ENCODE measurements at regions not wholly inside any gene's neighbourhood (a gene's known extent, or its start where the extent isn't known, plus 50 kb on each side); places are given as distances from the start of the nearest gene placed in this dataset.

GRCh38 chr20:17137692-17138091, 89.1 kb upstream of the PCSK2 start:
- H4K20me1 ChIP-seq (ENCODE audit: insufficient read depth) = no peaks in the 10 kb centered on the region
- 22% methylated on average over 3 of the region's 3 CpGs for WGBS (ENCODE audit: low lambda C conversion rate)
- H3F3A ChIP-seq (replicated peaks; ENCODE audit: insufficient read depth) = no peaks in the 10 kb centered on the region
- H3K27ac ChIP-seq (ENCODE audit: low read depth in 2 of 2, low read length in 1 of 2) = no peak overlapping the region
- no peak overlapping the region for H3K4me3 ChIP-seq (ENCODE audit: low read depth in 2 of 2, low read length in 1 of 2)
- H3K36me3 ChIP-seq (replicated peaks in 1 of 2; ENCODE audit: control insufficient read depth in 1 of 2, insufficient read depth in 2 of 2, low read length in 1 of 2) = no peaks in the 10 kb centered on the region
- no peaks in the 10 kb centered on the region for H3K79me2 ChIP-seq (ENCODE audit: insufficient read depth)
- no peak overlapping the region for H3K4me2 ChIP-seq
- no peaks in the 10 kb centered on the region for H3K9me3 ChIP-seq
- H3K4me1 ChIP-seq (ENCODE audit: control insufficient read depth in 1 of 2, insufficient read depth in 2 of 2, low read depth in 1 of 2, low read length in 1 of 2) = no peaks in the 10 kb centered on the region
- TF ChIP-seq NRF1 (IDR thresholded peaks at IDR 0.05; ENCODE audit: low read depth, low read length) (no peak), MEF2A (IDR thresholded peaks at IDR 0.05; ENCODE audit: borderline replicate concordance, low read depth) (no peak), FOSL2 (IDR thresholded peaks at IDR 0.05; ENCODE audit: borderline replicate concordance, low read depth) (no peak), TAF1 (IDR thresholded peaks at IDR 0.05; ENCODE audit: borderline replicate concordance, low read depth, low read length) (no peak), TEAD4 (IDR thresholded peaks at IDR 0.05; ENCODE audit: borderline replicate concordance, insufficient read depth) (no peak), CTCF (IDR thresholded peaks at IDR 0.05) (no peak), RAD21 (IDR thresholded peaks at IDR 0.05; ENCODE audit: low read length) (no peak), SMC3 (IDR thresholded peaks at IDR 0.05; ENCODE audit: low read depth, low read length) (no peak), JUND (IDR thresholded peaks at IDR 0.05) (no peak)
- no peak overlapping the region for H3K9ac ChIP-seq
- H3K27me3 ChIP-seq (ENCODE audit: insufficient read depth) = no peaks in the 10 kb centered on the region
- ChIA-PET CTCF (no interaction called here), POLR2A (no interaction called here)
- no peaks in the 10 kb centered on the region for H3K9me2 ChIP-seq
- no peak overlapping the region for H2AFZ ChIP-seq (ENCODE audit: low read depth)
- no peak for DNase-seq

- Histone ChIP-seq H4K20me1 (ENCODE audit: insufficient read depth) (no peaks in the 10 kb centered on the region), H3K36me3 (replicated peaks in 1 of 2; ENCODE audit: control insufficient read depth in 1 of 2, insufficient read depth in 2 of 2, low read length in 1 of 2) (no peaks in the 10 kb centered on the region), H3F3A (replicated peaks; ENCODE audit: insufficient read depth) (no peaks in the 10 kb centered on the region), H3K4me1 (ENCODE audit: control insufficient read depth in 1 of 2, insufficient read depth in 2 of 2, low read depth in 1 of 2, low read length in 1 of 2) (no peaks in the 10 kb centered on the region), H3K4me2 (no peak overlapping the region), H3K27me3 (ENCODE audit: insufficient read depth) (no peaks in the 10 kb centered on the region), H3K79me2 (ENCODE audit: insufficient read depth) (no peaks in the 10 kb centered on the region), H3K4me3 (ENCODE audit: low read depth in 2 of 2, low read length in 1 of 2) (no peak overlapping the region), H3K27ac (ENCODE audit: low read depth in 2 of 2, low read length in 1 of 2) (no peak overlapping the region), H2AFZ (ENCODE audit: low read depth) (no peak overlapping the region), H3K9me3 (no peaks in the 10 kb centered on the region), H3K9ac (no peak overlapping the region), H3K9me2 (no peaks in the 10 kb centered on the region)
- ChIA-PET POLR2A (no interaction called here), CTCF (no interaction called here)
- no peak for DNase-seq
- TF ChIP-seq RXRA (IDR thresholded peaks at IDR 0.05; ENCODE audit: borderline replicate concordance, low read depth) (no peak), YY1 (IDR thresholded peaks at IDR 0.05; ENCODE audit: low read depth) (no peak), ELF1 (IDR thresholded peaks at IDR 0.05) (no peak), FOXM1 (IDR thresholded peaks at IDR 0.05; ENCODE audit: low read depth) (no peak), TCF12 (IDR thresholded peaks at IDR 0.05) (no peak), MXI1 (IDR thresholded peaks at IDR 0.05; ENCODE audit: low read depth, low read length) (no peak), EP300 (IDR thresholded peaks at IDR 0.05; ENCODE audit: borderline replicate concordance in 1 of 2, low read depth in 1 of 2, low read length in 1 of 2) (no peak), CHD2 (IDR thresholded peaks at IDR 0.05; ENCODE audit: low read length, partially characterized antibody) (no peak), TEAD4 (IDR thresholded peaks at IDR 0.05; ENCODE audit: borderline replicate concordance, insufficient read depth) (no peak), FOSL2 (IDR thresholded peaks at IDR 0.05; ENCODE audit: borderline replicate concordance, low read depth) (no peak), TAF1 (IDR thresholded peaks at IDR 0.05; ENCODE audit: borderline replicate concordance, low read depth, low read length) (no peak), NRF1 (IDR thresholded peaks at IDR 0.05; ENCODE audit: low read depth, low read length) (no peak), RAD21 (IDR thresholded peaks at IDR 0.05; ENCODE audit: low read length) (no peak), IRF3 (IDR thresholded peaks at IDR 0.05; ENCODE audit: low read depth, low read length) (no peak), SIN3A (IDR thresholded peaks at IDR 0.05; ENCODE audit: borderline replicate concordance, low read depth, low read length) (no peak), EZH2phosphoT487 (IDR thresholded peaks at IDR 0.05; ENCODE audit: borderline replicate concordance, low read depth) (no peak)
- WGBS (ENCODE audit: low lambda C conversion rate) = 26% methylated on average over 5 of the region's 5 CpGs
These were observed 88.6 kb upstream of the PCSK2 start for GRCh38 chr20:17138237-17138636.

Measured in SK-N-SH (cell line).